IMR-90 (cell line): ENCODE measurements at regions not wholly inside any gene's neighbourhood (a gene's known extent, or its start where the extent isn't known, plus 50 kb on each side); places are given as distances from the start of the nearest gene placed in this dataset.
A peak's percentile ranks its signal among the peaks of the same experiment; 100 is the strongest.

Experiments
- ATAC-seq: fragments of 200-7000 bp; cut with Tn5 transposase; 2 replicates; pipeline ENCODE4 v1.9.1; 2020; ENCODE audit warnings: low read depth, mild to moderate bottlenecking, moderate library complexity
- BruUV-seq: library from RNA; stranded (reverse); fragments of 400-500 nt; replicated peaks from 2 replicates; lab custom pipeline; 2021; lab: Mats Ljungman, UMichigan
- CTCF ChIA-PET: fragments of 300-600 bp; formaldehyde crosslinking; extraction: SDS; loops from one replicate; lab custom pipeline; 2021; ENCODE audit warnings: antibody characterized with exemption; lab: Yijun Ruan, JAX
- POLR2A ChIA-PET: fragments of 300-600 bp; sonication (Branson Sonifier 250); formaldehyde crosslinking; loops from one replicate; lab custom pipeline; 2022; ENCODE audit warnings: antibody characterized with exemption; ENCODE audit not compliant: unreplicated experiment; lab: Charles Lee
- DNase-seq: peaks from one replicate; pipeline ENCODE4 v3.0.0; 2013
- H2AFZ ChIP-seq: replicated peaks from 2 replicates; pipeline ENCODE3; 2013; ENCODE audit warnings: low read length, mild to moderate bottlenecking; ENCODE audit not compliant: poor library complexity
- H2AK5ac ChIP-seq: 2 replicates; pipeline ENCODE4 v1.6.1; 2013; ENCODE audit warnings: low read depth, low read length, inconsistent platforms
- H2AK9ac ChIP-seq: replicated peaks from 2 replicates; pipeline ENCODE3; 2013; ENCODE audit warnings: mild to moderate bottlenecking, low read depth, low read length, moderate library complexity; ENCODE audit not compliant: poor library complexity
- H2BK120ac ChIP-seq: 2 replicates; pipeline ENCODE4 v1.6.1; 2013; ENCODE audit warnings: low read depth, low read length, inconsistent platforms
- H2BK15ac ChIP-seq: 3 replicates; pipeline ENCODE4 v1.6.1; 2013; ENCODE audit warnings: low read depth, low read length, inconsistent platforms
- H2BK20ac ChIP-seq: 2 replicates; pipeline ENCODE4 v1.6.1; 2013; ENCODE audit warnings: low read depth, mild to moderate bottlenecking, inconsistent platforms, low read length, moderate library complexity
- H2BK5ac ChIP-seq: 2 replicates; pipeline ENCODE4 v1.6.1; 2013; ENCODE audit warnings: mild to moderate bottlenecking, low read depth, low read length, inconsistent platforms; ENCODE audit not compliant: poor library complexity, severe bottlenecking
- H3K14ac ChIP-seq: replicated peaks from 2 replicates; pipeline ENCODE4 v1.6.1; 2013; ENCODE audit warnings: low read depth, low read length, inconsistent platforms
- H3K18ac ChIP-seq: 2 replicates; pipeline ENCODE4 v1.6.1; 2013; ENCODE audit warnings: low read depth, low read length, control low read depth
- H3K23ac ChIP-seq: 2 replicates; pipeline ENCODE4 v1.6.1; 2013; ENCODE audit warnings: low read depth, low read length, inconsistent platforms
- H3K27ac ChIP-seq: 2 replicates; pipeline ENCODE4 v1.5.1; 2013; ENCODE audit warnings: mild to moderate bottlenecking, control low read depth, low read length; ENCODE audit not compliant: insufficient read depth
- H3K27me3 ChIP-seq: 2 replicates; pipeline ENCODE4 v1.6.1; 2013; ENCODE audit warnings: low read length; ENCODE audit not compliant: control insufficient read depth, insufficient read depth
- H3K36me3 ChIP-seq: 2 replicates; pipeline ENCODE4 v1.6.1; 2013; ENCODE audit warnings: low read length, mixed read lengths; ENCODE audit not compliant: control insufficient read depth, insufficient read depth
- H3K4ac ChIP-seq: 2 replicates; pipeline ENCODE4 v1.6.1; 2013; ENCODE audit warnings: low read depth, low read length, inconsistent platforms
- H3K4me1 ChIP-seq: 2 replicates; pipeline ENCODE4 v1.6.1; 2013; ENCODE audit warnings: low read length, mixed read lengths; ENCODE audit not compliant: control insufficient read depth, insufficient read depth
- H3K4me2 ChIP-seq: 2 replicates; pipeline ENCODE4 v1.6.1; 2013; ENCODE audit warnings: low read depth, mild to moderate bottlenecking, control low read depth, low read length, moderate library complexity
- H3K4me3 ChIP-seq: 2 replicates; pipeline ENCODE4 v1.5.1; 2013; ENCODE audit warnings: low read depth, mild to moderate bottlenecking, control low read depth, low read length, moderate library complexity; ENCODE audit not compliant: insufficient read depth
- H3K56ac ChIP-seq: 2 replicates; pipeline ENCODE4 v1.6.1; 2013; ENCODE audit warnings: low read length, inconsistent platforms; ENCODE audit not compliant: insufficient read depth; ENCODE audit errors: extremely low read depth
- H3K79me1 ChIP-seq, 2 experiments: 2 replicates each; pipeline ENCODE4 v1.6.1; 2013; ENCODE audit warnings: low read length in 2 of 2, inconsistent platforms in 1 of 2, low read depth in 1 of 2
- H3K9ac ChIP-seq: 2 replicates; pipeline ENCODE4 v1.6.1; 2013; ENCODE audit warnings: low read depth, low read length, control low read depth
- H3K9me1 ChIP-seq: 2 replicates; pipeline ENCODE4 v1.6.1; 2013; ENCODE audit warnings: low read length, inconsistent platforms; ENCODE audit not compliant: insufficient read depth
- H3K9me3 ChIP-seq: 2 replicates; pipeline ENCODE4 v1.6.1; 2013; ENCODE audit warnings: low read length; ENCODE audit not compliant: control insufficient read depth, insufficient read depth
- H4K20me1 ChIP-seq: 2 replicates; pipeline ENCODE4 v1.6.1; 2013; ENCODE audit warnings: low read length, inconsistent platforms; ENCODE audit not compliant: insufficient read depth
- H4K5ac ChIP-seq: 2 replicates; pipeline ENCODE4 v1.6.1; 2013; ENCODE audit warnings: mild to moderate bottlenecking, low read depth, low read length, control low read depth
- H4K8ac ChIP-seq, 2 experiments: 2 replicates each; pipeline ENCODE4 v1.6.1; 2013; ENCODE audit warnings: low read depth in 2 of 2, low read length in 2 of 2, control low read depth in 1 of 2, inconsistent platforms in 1 of 2
- H4K91ac ChIP-seq: 2 replicates; pipeline ENCODE4 v1.6.1; 2013; ENCODE audit warnings: low read depth, low read length, inconsistent platforms; ENCODE audit not compliant: insufficient read depth
- CEBPB ChIP-seq: IDR thresholded peaks from 2 replicates; pipeline ENCODE4 v1.6.1; 2012; ENCODE audit warnings: low read depth, low read length, improper control_type of control experiment
- WGBS, 2 experiments: methylation state at CpG; one replicate each; pipeline versions ENCODE4 v1.1.5 to v1.1.7; 2013; ENCODE audit warnings: missing lambda C conversion rate in 2 of 2; ENCODE audit not compliant: insufficient read length in 1 of 2; ENCODE audit errors: extremely low coverage in 2 of 2; 5-methylcytosine and 5-hydroxymethylcytosine counted together
- dilution Hi-C: fragments of 300-500 bp; cut with HindIII; formaldehyde crosslinking; loops from one replicate; pipeline ENCODE4 v1.14.3; 2018; ENCODE audit warnings: low sequenced_read_pairs; ENCODE audit not compliant: unreplicated experiment
- in situ Hi-C: fragments of 300-500 bp; cut with MboI; formaldehyde crosslinking; loops from 3 replicates; pipeline ENCODE4 v1.14.3; 2019; ENCODE audit warnings: low sequenced_read_pairs, inconsistent platforms, mixed read lengths
- intact Hi-C: fragments of 100-400 bp; cut with micrococcal nuclease; formaldehyde crosslinking; loops from 2 replicates; pipeline ENCODE4 v1.10.0; 2022
- TF ChIP-seq, protein P1 (sequence below): fragments of 150-350 bp; IDR thresholded peaks from 2 replicates; pipeline ENCODE4 v1.6.1; 2017; ENCODE audit warnings: mild to moderate bottlenecking, antibody characterized with exemption, low read length, low read depth

GRCh38 chr4:167842487-167842886, 249.8 kb upstream of the ANXA10 start:
- no CpG with 5 or more reads among the region's 2 CpGs for WGBS, 2 experiments
- Histone ChIP-seq H3K27ac (no peak overlapping the region), H3K9me1 (no peaks in the 10 kb centered on the region), H2BK20ac (no peak overlapping the region), H3K23ac (no peak overlapping the region), H4K5ac (no peak overlapping the region), H3K79me1 (no peaks in the 10 kb centered on the region), H3K4me3 (no peak overlapping the region), H2BK5ac (no peak overlapping the region), H4K91ac (no peak overlapping the region), H3K9me3 (no peaks in the 10 kb centered on the region), H3K36me3 (no peaks in the 10 kb centered on the region), H4K20me1 (no peaks in the 10 kb centered on the region), H2AFZ (no peak overlapping the region), H4K8ac (no peak overlapping the region), H2BK15ac (no peak overlapping the region), H3K56ac (no peak overlapping the region), H2AK9ac (no peak overlapping the region), H3K18ac (no peak overlapping the region), H2BK120ac (no peak overlapping the region), H3K9ac (no peak overlapping the region), H3K4me1 (no peaks in the 10 kb centered on the region), H3K27me3 (no peaks in the 10 kb centered on the region), H3K4ac (no peak overlapping the region), H3K4me2 (no peak overlapping the region), H3K14ac (no peak overlapping the region), H2AK5ac (no peak overlapping the region)
- no peak for DNase-seq
- dilution Hi-C loops = no loop called here
- CTCF ChIA-PET = no interaction called here
- POLR2A ChIA-PET = no interaction called here
- TF ChIP-seq, protein P1, sequence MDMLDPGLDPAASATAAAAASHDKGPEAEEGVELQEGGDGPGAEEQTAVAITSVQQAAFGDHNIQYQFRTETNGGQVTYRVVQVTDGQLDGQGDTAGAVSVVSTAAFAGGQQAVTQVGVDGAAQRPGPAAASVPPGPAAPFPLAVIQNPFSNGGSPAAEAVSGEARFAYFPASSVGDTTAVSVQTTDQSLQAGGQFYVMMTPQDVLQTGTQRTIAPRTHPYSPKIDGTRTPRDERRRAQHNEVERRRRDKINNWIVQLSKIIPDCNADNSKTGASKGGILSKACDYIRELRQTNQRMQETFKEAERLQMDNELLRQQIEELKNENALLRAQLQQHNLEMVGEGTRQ = no peak
- peak; percentile 76 for TF ChIP-seq CEBPB
- intact Hi-C loops = no loop called here
- no peak for ATAC-seq
- BruUV-seq = no TSS peak
- in situ Hi-C loops = no loop called here
